ENCODE measurements at regions not wholly inside any gene's neighbourhood (a gene's known extent, or its start where the extent isn't known, plus 50 kb on each side); places are given as distances from the start of the nearest gene placed in this dataset.
"Not testable (repeated sequence)": the region's sequence is repeated elsewhere in the genome, so short reads cannot be mapped to it uniquely, and the experiment has no call there.

DNA sequence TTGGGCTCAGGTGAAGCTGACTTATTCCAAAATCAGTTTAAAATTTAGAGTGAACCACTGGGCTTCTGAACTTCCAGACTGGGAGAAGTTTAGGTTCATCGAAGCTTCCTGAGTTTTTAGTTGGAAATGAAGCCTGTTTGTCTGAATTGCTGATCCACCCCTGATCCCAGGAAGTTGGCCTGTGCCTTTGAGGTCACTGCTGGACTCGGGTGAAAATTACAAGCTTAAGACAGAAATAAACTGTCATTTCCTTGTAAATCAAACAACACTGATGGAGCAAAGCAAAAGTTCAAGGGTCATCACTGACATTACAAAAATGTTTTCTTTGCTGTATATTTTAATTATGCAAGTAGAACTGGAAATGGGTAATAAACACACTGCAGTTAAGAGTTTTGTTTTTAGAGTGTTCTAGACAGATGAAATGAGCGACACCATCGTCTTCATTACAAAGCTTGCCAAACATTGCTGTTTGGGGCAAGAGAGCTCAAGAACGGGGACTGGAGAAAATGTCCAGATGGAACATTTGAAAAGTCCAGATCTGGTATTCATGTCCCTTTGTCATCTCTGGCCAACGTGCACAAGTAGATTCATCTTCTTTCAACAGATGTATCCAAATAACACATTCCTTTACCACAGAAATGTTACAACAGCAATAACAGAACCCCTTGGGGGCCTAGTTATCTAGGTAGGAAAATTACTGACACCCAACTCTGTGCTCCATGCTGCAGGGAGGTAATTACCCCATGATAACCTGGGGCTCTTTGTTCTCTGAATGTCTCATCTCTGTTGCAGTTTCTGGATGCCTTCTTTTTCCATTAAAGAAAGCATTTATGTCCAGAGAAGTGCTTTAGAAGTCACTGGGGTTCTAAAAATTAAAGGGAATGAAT, 142.4 kb upstream of the ERCC6L2 start:
- DNase-seq (ENCODE audit: low spot score) = no peak

DNA sequence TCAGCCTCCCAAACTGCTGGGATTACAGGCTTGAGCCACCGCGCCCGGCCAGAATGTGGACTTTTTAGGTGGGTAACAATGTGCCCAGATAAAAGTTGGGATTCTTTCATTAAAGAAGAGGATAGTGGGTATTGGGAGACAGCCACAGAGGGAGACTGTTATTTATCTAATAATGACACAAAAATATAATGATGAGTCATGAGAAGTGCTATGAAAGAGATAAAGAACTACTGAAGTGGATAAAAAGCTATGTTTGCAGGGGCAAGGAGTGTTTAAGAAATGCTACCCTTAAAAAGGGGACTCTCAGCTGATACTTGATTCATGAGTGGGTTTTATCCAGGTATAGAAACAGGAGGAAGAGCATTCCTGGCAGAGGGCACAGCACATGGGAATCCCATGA, 143.6 kb upstream of the ERCC6L2 start:
- no peak for DNase-seq (ENCODE audit: low spot score)

DNA sequence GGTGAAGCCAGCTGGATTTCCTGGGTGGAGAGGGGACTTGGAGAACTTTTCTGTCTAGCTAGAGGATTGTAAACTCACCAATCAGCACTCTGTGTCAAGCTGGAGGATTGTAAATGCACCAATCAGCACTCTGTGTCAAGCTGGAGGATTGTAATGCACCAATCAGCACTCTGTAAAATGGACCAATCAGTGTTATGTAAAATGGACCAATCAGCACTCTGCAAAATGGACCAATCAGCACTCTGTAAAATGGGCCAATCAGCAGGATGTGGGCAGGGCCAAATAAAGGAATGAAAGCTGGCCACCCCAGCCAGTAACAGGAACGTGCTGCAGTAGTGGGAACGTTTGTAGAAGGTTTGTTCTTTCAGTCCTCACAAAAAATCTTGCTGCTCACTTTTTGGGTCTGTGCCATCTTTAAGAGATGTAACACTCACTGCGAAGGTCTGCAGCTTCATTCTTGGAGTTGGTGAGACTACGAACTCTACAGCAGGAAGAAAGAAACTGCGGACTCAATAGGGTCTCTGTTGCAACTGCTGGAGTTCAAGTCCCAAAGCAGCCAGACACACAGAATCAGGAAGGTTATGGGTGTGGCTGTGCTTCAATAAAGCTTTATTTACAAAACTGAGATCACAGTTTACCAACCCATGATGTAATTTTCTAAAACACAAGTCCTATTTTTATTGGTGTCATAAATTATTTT, 145.7 kb upstream of the ERCC6L2 start:
- DNase-seq (ENCODE audit: low spot score) = no peak

DNA sequence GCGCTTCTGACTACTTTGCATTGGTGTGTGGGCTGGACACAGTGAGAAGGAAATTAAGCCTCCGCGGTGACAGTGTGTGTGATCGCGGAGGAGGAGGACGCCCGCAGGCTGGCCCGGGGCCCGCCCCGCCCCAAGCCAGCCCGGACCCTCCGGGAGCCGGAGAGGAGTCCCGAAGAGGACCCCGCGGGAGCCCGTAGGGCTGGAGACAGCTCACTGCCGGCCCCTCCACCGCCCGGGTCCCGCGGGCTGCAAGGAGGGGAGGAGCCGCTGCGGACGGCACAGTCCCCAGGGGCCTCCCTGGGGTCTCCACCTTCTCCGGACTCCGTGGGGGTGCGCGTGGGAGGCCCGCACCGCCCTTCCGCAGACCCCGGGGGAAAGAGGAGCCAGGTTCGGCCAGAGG, 146.4 kb upstream of the ERCC6L2 start:
- no peak for DNase-seq (ENCODE audit: low spot score)

DNA sequence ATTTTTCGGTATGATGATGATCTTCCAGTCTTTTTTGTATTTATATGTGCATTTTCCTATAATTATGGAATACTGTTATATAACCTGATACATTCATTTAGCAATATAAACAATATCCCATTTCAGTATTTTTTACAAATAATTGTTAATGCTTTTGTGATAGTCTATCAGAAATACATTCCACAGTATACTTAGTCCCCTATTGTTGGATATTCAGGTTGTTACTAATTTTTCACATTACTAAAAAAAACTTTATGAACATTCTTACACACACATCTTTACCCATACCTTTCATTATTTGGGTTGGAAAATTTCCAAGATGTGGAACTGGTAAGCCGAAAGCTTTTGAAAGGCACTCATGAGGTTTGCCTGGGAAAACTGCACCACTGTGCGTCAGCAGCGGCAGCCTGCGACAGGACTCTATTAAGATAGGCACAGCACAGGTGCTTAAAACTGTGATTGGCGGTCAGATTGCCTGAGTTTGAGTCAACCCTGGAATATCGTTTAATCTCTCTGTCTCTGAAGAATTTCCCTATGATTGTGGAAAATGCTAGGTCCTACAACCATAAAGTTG, 147.5 kb upstream of the ERCC6L2 start:
- no peak for DNase-seq (ENCODE audit: low spot score)

DNA sequence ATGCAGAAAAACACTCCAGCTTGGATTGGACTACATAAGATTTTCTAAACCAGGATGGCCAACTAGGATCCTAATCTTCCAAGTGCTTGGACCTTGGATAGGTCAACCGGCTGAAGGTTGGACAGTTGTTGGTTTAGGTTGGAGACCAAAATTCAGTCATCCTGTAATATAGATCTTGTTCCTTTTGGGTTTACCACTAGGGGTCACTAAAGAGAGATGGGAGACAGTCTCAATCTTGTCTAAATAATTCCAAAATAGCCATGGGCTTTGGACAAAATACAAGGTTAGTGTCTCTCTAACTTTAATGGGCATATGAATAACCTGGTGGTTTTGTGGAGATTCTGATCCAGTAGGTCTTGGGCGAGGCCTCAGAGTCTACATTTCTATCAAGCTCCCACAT, 148.7 kb upstream of the ERCC6L2 start:
- DNase-seq (ENCODE audit: low spot score) = peak; percentile 7

DNA sequence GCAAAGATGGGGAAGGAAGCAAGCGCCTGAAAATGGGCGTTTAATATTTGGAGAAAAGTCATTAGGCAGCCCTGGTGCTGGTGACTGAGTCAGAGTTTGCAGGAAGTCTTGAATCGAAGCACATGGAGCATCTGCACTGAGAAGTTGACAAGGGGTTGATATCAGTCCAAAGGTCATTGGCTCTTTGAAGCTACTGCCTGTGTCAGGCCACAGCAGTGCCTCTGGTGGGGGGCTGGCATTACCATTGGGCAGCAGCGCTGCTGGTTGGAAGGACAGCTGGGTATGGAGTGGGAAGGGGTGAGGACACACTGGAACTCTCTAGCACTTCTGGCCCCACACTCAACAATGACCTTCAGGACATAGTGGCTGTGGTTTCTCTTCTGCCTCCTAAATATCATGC, 150.4 kb upstream of the ERCC6L2 start:
- no peak for DNase-seq (ENCODE audit: low spot score)

DNA sequence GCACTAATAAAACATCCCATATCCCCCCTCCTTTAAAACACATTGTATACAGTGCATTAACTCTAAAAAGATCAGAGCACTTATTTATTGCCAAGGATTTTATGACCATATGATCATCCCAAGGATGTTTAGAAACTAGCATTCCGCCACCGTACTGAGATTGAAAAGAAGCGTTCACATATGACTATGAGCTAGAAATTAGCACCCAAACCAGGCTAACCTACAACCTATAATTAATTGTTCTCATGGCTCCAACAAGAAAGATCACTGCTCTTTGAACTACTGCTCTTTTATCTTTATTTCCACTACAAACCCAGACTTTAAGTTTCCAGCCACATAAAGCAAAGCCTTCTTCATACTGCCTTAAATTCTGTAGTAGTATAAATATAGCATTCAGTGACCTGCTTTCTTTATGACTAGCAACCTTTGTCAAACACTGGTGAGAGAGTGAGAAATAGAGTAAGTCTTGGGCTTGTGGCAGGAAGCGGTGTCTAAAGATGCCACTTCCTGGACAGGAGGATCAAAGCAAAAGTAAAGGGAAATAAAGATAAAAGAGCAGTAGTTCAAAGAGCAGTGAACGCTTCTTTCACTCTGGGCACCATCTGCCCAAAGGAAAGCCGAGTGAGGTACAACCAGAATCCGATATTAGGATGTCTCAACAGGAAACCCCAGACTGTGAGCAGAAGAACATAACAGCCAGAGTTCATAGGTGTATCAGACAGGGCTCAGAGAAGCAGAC, 151.1 kb upstream of the ERCC6L2 start:
- DNase-seq (ENCODE audit: low spot score) = peak; percentile 79

DNA sequence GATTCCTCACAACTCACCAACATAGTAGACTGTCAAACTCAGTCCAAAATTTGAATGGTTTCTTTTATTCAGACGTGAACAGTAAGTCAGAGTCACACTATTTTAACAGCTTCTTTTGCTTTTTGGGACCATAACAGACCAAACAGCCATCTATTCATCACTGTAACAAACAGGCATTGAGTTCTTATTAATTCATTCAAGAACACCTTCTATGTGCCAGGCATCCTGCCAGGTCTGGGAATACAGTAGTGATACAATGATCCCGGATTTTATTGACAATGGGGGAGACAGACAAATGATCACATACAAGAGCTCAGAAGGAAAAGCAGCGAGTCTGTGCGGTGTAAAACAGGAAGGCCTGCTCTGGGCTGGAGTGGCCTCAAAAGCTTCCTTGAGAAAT, 153.3 kb upstream of the ERCC6L2 start:
- no peak for DNase-seq (ENCODE audit: low spot score)

DNA sequence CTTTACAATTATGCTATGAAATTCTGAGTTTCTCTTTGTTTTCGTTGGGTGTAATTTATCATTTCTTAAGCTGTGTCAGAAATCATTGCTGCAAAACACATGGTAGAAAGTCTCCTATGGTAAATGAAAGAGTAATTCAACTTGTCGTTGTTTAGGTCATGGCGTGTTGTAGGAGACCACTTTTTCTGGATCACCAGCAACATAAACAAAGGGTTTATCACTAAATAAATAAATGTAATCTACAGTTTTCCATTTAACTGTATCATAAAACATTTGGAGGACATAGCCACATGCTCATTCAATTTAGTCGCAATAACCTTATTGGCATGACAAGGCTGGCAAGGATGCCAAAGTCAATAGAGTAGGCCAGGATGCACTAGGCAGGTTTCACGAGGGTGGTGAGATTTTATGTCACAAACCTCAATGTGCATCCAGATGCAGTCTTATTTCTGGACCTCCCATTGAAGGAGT, 154.4 kb upstream of the ERCC6L2 start:
- DNase-seq (ENCODE audit: low spot score) = no peak

DNA sequence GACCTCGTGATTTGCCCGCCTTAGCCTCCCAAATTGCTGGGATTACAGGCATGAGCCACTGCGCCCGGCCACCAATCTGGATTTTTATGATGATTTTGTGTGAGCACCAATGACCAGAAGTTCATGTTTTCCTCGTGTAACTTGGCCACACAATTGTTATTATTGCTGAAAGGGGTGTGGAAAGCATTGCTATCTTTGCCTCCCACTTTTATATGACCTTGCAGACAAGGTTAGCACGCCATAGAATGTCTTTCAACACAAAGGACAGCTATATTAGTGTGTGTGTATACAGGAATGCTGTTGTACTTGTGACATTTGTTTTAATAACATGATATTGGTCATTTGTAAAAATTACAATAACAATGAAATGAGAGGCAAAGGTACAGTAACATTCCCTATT, 155.0 kb upstream of the ERCC6L2 start:
- no peak for DNase-seq (ENCODE audit: low spot score)

DNA sequence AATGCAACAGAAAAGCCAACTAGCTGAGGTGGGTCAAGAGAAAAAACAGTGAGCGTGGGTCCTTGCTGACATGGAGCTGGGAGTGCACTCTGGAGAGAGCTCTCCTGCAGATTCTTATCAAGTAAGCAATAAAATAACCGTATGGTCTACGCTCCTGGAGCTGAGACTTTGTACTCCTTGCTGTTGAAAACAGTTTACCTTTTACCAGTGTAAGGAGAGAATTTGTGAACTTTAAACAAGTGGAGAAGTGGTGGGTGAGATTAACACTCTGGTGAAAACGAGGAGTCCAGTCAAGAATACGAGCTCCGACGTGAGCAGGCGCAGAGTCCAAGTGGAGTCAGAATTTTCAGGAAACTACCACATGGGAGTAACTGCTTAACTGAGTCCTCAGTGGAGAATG, 156.1 kb upstream of the ERCC6L2 start:
- no peak for DNase-seq (ENCODE audit: low spot score)

DNA sequence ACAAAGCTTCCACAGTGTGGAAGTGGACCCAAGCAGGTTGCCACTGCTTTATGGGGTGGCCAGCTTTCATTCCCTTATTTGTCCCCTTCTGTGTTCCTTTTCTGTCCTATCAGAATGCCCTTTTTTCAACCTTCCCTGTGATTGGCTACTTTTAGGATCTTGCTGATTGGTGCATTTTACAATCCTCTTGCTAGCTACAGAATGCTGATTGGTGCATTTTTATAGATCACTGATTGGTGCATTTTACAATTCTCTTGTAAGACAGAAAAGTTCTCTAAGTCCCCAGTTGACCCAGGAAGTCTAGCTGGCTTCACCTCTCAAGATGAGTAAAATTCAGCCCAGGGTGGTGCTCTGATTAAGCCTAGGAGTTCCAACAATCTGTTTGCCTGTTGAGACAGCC, 157.2 kb upstream of the ERCC6L2 start:
- no peak for DNase-seq (ENCODE audit: low spot score)

DNA sequence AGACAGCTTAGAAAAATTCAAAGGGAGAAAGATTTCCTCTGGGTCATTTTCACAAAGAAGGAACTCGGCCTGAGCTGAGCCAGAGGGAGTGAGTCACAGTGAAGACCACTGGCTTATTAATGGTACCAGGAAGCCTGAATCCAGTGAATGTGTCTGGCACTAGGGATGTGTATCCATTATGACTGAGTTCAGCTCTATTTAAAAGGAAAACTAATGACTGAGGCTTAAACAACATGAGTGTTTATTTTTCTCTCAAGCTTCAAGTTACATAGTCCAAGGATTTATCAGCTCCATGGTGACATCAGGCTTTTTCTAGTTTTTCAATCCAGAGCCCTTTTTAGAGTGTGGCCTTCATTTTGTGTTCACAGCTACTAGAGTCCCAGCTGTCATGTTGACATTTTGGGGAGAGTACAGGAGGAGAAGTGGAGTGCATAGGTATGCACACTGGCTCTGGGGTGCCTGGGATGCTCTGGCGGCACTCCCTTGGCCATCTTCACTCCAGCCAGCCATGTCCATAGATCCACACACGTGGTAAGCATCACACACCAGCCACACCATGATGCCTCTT, 159.5 kb upstream of the ERCC6L2 start:
- DNase-seq (ENCODE audit: low spot score) = no peak

DNA sequence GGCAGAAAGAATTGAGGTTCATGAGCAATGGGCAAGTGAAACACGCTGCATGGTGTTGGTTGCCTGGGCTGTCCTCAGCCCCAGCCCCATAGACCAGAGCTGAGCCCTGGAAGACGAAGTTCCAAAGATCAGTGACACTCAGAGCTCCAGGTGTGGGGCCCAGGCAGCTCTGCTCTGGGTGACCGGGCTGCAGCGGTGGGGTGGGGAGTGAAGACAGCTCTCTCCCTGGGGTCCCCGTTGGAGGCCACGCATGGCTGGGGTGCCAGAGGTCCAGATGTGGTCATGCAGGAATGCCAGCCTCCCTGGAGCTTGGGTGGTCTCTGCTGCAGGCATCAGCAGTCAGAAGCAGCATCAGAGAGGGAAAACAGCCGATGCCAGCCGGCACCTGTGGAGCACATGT, 165.0 kb upstream of the ERCC6L2 start:
- DNase-seq (ENCODE audit: low spot score) = no peak

DNA sequence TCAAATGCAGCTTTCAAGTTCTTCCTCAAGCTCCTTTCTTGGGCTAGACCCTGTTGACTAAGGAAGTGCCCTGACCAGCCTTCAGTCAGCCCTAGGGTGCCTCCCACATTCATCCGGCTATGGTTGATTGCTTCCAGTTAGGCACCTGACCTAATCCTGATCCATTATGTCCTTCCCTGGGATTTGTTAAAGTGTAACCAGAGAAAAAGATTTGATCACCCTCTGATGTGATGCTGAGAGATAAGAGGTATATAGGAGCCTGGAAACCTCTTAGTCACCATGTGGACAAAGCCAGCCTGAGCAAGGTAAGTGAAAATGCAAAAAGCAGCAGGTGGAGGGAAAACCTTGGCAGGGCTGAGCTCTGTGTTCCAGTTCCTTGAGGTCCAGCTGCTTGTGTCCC, 178.8 kb upstream of the ERCC6L2 start:
- no peak for DNase-seq (ENCODE audit: low spot score)

DNA sequence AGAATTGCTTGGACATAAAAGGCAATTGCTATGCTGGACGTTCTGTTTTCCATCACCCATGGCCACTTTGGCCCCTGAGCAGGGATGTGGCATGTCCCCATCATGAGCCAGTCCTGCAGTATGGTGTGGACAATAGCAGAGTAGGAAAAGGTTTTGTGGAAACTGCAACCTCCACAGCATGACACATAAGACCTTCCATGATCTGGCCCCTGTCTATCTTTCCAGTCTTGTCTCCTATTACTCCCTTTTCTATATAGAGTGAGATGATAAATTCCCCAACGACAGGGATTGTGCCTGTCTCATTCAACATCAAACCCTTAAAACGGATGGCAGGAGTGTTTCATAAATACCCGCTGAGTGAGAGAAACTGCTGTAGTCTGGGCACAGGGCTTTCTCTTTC, 174.7 kb upstream of the PTCH1 start:
- no peak for DNase-seq (ENCODE audit: low spot score)

DNA sequence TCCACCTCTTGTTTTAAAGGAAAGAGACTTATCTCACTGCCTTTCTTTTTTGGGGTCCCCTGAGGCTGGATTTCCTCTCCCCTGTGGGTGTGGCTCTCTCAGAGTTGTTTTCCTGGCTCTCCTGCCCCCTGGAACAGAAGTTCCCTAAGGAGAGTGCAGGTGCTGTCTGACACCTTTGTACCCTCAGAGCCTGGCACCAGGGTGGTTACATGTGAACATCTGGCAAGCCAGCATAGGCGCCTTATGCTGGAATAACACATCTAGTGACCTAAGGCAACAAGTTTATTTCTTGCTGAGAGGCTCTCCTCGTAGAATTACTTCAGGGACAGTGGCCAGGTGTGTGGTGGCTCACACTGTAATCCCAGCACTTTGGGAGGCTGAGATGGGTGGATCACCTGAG, 172.9 kb upstream of the PTCH1 start:
- DNase-seq (ENCODE audit: low spot score) = no peak

DNA sequence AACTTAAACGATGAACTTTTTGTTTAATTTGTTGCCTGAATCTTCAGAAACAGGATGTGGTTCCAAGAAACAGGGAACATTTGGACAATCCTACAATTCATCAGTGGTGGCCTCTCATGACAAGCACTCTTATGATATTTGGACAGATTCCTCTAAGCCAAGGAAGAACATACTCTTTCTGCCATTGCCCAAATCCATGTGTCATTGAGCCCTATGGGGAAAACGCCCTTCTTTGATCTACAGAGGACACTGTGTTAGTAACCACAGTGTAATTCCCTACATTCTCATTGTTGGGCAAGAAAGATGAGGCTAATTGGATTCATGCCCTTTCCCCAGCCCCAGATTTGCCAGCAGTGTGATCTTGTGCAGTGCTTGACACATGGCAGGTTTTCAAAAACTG, 167.7 kb upstream of the PTCH1 start:
- no peak for DNase-seq (ENCODE audit: low spot score)

DNA sequence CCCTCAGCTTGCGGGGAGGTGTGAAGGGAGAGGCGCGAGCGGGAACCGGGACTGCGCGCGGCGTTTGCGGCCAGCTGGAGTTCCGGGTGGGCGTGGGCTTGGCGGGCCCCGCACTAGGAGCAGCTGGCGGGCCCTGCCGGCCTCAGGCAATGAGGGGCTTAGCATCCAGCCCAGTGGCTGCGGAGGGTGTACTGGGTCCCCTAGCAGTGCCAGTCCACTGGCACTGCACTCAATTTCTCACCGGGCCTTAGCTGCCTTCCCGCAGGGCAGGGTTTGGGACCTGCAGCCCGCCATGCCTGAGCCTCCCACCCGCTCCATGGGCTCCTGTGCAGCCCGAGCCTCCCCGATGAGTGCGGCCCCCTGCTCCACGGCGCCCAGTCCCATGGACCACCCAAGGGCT, 163.5 kb upstream of the PTCH1 start:
- DNase-seq (ENCODE audit: low spot score) = not testable (repeated sequence)

DNA sequence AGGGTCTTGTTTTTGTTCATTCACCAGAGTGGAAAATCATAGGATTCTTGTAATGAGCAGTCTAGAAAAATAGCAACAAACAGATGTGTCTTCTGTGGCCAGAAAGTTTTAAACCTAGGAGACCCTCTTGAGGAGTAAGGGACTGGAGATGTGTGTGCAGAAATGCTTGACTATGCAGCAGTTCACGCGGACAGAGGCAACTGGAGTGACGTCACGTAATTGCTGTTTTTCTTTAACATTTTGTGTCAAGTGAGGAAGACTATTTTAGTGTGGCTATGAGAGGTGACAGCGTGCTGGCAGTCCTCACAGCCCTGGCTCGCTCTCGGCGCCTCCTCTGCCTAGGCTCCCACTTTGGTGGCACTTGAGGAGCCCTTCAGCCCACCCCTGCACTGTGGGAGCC, 163.1 kb upstream of the PTCH1 start:
- no peak for DNase-seq (ENCODE audit: low spot score)

DNA sequence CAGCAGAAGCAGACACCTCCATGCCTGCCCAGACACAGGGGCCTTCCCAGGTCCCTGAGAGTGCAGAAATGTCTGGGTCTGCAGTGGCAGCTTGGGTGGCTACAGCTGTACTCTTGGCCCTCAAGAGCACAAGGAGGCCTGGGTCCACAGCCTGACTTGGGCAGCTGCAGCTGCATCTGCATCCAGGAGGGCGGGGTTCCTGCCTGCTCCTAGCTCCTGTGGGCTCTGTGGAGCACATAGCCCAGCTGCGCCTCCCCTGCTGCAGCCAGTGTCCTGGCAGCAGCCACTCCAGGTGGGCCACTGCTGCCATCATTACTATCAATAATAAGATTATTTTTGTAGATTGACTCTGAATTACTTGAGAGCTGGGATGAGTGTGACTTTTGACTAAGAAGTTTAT, 162.0 kb upstream of the PTCH1 start:
- no peak for DNase-seq (ENCODE audit: low spot score)
